ENCODE measurements at regions not wholly inside any gene's neighbourhood (a gene's known extent, or its start where the extent isn't known, plus 50 kb on each side); places are given as distances from the start of the nearest gene placed in this dataset.
"Not testable (repeated sequence)": the region's sequence is repeated elsewhere in the genome, so short reads cannot be mapped to it uniquely, and the experiment has no call there.

DNA sequence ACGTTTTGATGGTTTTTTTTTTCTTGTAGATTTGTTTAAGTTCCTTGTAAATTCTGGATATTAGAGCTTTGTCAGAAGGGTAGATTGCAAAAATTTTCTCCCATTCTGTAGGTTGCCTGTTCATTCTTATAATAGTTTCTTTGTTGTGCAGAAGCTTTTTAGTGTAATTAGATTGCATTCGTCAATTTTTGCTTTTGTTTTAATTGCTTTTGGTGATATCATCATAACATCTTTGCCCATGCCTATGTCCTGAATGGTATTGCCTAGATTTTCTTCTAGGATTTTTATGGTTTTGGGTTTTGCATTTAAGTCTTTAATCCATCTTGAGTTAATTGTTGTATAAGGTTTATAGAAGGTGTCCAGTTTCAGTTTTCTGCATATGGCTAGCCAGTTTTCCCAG, 98.1 kb upstream of the ATP8A1 start:
- H3K4me3 ChIP-seq (ENCODE audit: insufficient read depth, low read depth, low read length); in situ Hi-C loops (cut with MboI; ENCODE audit: low sequenced_read_pairs): not testable (repeated sequence)
- WGBS, 2 experiments (ENCODE audit: extremely low coverage in 2 of 2, insufficient read length in 1 of 2), result no CpG with 5 or more reads among the region's 2 CpGs

More for the DNA sequence above, 98.1 kb upstream of the ATP8A1 start:
- H3K56ac ChIP-seq (ENCODE audit: extremely low read depth, insufficient read depth, low read length); H4K91ac ChIP-seq (ENCODE audit: insufficient read depth, low read depth, low read length); POLR2A ChIA-PET (ENCODE audit: unreplicated experiment); H3K4me1 ChIP-seq (ENCODE audit: control insufficient read depth, insufficient read depth, low read length); H3K4me2 ChIP-seq (ENCODE audit: low read depth, low read length); H3K9ac ChIP-seq (ENCODE audit: low read depth, low read length); DNase-seq; H3K18ac ChIP-seq (ENCODE audit: low read depth, low read length); H2BK15ac ChIP-seq (ENCODE audit: low read depth, low read length); BruUV-seq (replicated peaks); H2BK120ac ChIP-seq (ENCODE audit: low read depth, low read length); H2BK5ac ChIP-seq (ENCODE audit: low read depth, low read length, poor library complexity, severe bottlenecking); H2BK20ac ChIP-seq (ENCODE audit: low read depth, low read length); H3K27me3 ChIP-seq (ENCODE audit: control insufficient read depth, insufficient read depth, low read length); H3K79me1 ChIP-seq (ENCODE audit: low read depth in 1 of 2, low read length in 2 of 2); CTCF ChIA-PET; H2AK5ac ChIP-seq (ENCODE audit: low read depth, low read length); H2AK9ac ChIP-seq (replicated peaks; ENCODE audit: low read depth, low read length, poor library complexity); H3K27ac ChIP-seq (ENCODE audit: insufficient read depth, low read length); H3K9me3 ChIP-seq (ENCODE audit: control insufficient read depth, insufficient read depth, low read length); intact Hi-C loops (cut with micrococcal nuclease); H3K4ac ChIP-seq (ENCODE audit: low read depth, low read length); H3K23ac ChIP-seq (ENCODE audit: low read depth, low read length); H4K5ac ChIP-seq (ENCODE audit: low read depth, low read length); H4K20me1 ChIP-seq (ENCODE audit: insufficient read depth, low read length); H3K36me3 ChIP-seq (ENCODE audit: control insufficient read depth, insufficient read depth, low read length); H2AFZ ChIP-seq (replicated peaks; ENCODE audit: low read length, poor library complexity); dilution Hi-C loops (cut with HindIII; ENCODE audit: low sequenced_read_pairs, unreplicated experiment); ATAC-seq (ENCODE audit: low read depth); H4K8ac ChIP-seq (ENCODE audit: low read depth in 2 of 2, low read length in 2 of 2); H3K9me1 ChIP-seq (ENCODE audit: insufficient read depth, low read length); H3K14ac ChIP-seq (replicated peaks; ENCODE audit: low read depth, low read length): not testable (repeated sequence)

Data from IMR-90 (cell line).